Neural cell (in vitro differentiated cells): ENCODE measurements at regions not wholly inside any gene's neighbourhood (a gene's known extent, or its start where the extent isn't known, plus 50 kb on each side); places are given as distances from the start of the nearest gene placed in this dataset.

ENCODE experiments used
- H2AFZ ChIP-seq: fragments of 200-600, 300-800 bp; sonication (generic), shearing (Covaris generic); 2 replicates; pipeline ENCODE4 v1.6.0; 2014; ENCODE audit warnings: low read depth, mild to moderate bottlenecking, antibody characterized with exemption, low read length, moderate library complexity
- H3F3A ChIP-seq: fragments of 200-600 bp; shearing (Covaris generic); 2 replicates; pipeline ENCODE4 v1.6.1; 2016; ENCODE audit warnings: mild to moderate bottlenecking, moderate library complexity, mixed read lengths, antibody characterized with exemption, low read length; ENCODE audit not compliant: insufficient read depth, poor library complexity, severe bottlenecking
- H3K27ac ChIP-seq: fragments of 200-600, 300-800 bp; sonication (generic), shearing (Covaris generic); 2 replicates; pipeline ENCODE4 v1.5.1; 2014; ENCODE audit warnings: mild to moderate bottlenecking, low read length, moderate library complexity
- H3K27me3 ChIP-seq: fragments of 300-800, 200-600 bp; sonication (generic), shearing (Covaris generic); 2 replicates; pipeline ENCODE4 v1.6.0; 2014; ENCODE audit warnings: mild to moderate bottlenecking, low read depth, low read length, moderate library complexity; ENCODE audit not compliant: insufficient read depth
- H3K36me3 ChIP-seq: fragments of 300-800, 200-600 bp; sonication (generic), shearing (Covaris generic); 2 replicates; pipeline ENCODE4 v1.5.1; 2014; ENCODE audit warnings: mild to moderate bottlenecking, antibody characterized with exemption, low read length, moderate library complexity; ENCODE audit not compliant: insufficient read depth
- H3K4me2 ChIP-seq: fragments of 300-800, 200-600 bp; sonication (generic), shearing (Covaris generic); 2 replicates; pipeline ENCODE4 v1.6.0; 2014; ENCODE audit warnings: mild to moderate bottlenecking, low read length
- H3K4me3 ChIP-seq: fragments of 300-800, 200-600 bp; sonication (generic), shearing (Covaris generic); 2 replicates; pipeline ENCODE4 v1.5.1; 2014; ENCODE audit warnings: mild to moderate bottlenecking, low read length, moderate library complexity
- H3K79me2 ChIP-seq: fragments of 200-600 bp; shearing (Covaris generic); replicated peaks from 2 replicates; pipeline ENCODE4 v1.6.0; 2014; ENCODE audit warnings: mild to moderate bottlenecking, low read length, moderate library complexity; ENCODE audit not compliant: insufficient read depth
- H3K9ac ChIP-seq: fragments of 300-800, 200-600 bp; sonication (generic), shearing (Covaris generic); 2 replicates; pipeline ENCODE4 v1.6.1; 2016; ENCODE audit warnings: mild to moderate bottlenecking, low read length, mixed read lengths
- H3K9me2 ChIP-seq: fragments of 200-600 bp; shearing (Covaris generic); 2 replicates; pipeline ENCODE4 v1.6.1; 2016; ENCODE audit warnings: mild to moderate bottlenecking, low read length, mixed read lengths; ENCODE audit not compliant: insufficient read depth
- H3K9me3 ChIP-seq: fragments of 200-600, 300-800 bp; sonication (generic), shearing (Covaris generic); 2 replicates; pipeline ENCODE4 v1.6.1; 2016; ENCODE audit warnings: mild to moderate bottlenecking, mixed run types, low read length, moderate library complexity, mixed read lengths
- H4K20me1 ChIP-seq: fragments of 200-600 bp; shearing (Covaris generic); 2 replicates; pipeline ENCODE4 v1.6.1; 2016; ENCODE audit warnings: mild to moderate bottlenecking, mixed run types; ENCODE audit not compliant: insufficient read depth
- CTCF ChIP-seq: fragments of 450-650 bp; IDR thresholded peaks from 2 replicates; pipeline ENCODE4 v1.5.1; 2014; ENCODE audit warnings: antibody characterized with exemption, mild to moderate bottlenecking, moderate library complexity; ENCODE audit not compliant: poor library complexity, severe bottlenecking
- EP300 ChIP-seq: fragments of 450-650 bp; conservative IDR thresholded peaks from 2 replicates; pipeline ENCODE4 v1.6.1; 2014; ENCODE audit warnings: antibody characterized with exemption, mild to moderate bottlenecking, moderate library complexity; ENCODE audit not compliant: poor library complexity, severe bottlenecking
- EZH2 ChIP-seq: fragments of 200-600, 300-800 bp; shearing (Covaris generic), sonication (generic); IDR thresholded peaks from 2 replicates; pipeline ENCODE4 v1.6.1; 2014; ENCODE audit warnings: antibody characterized with exemption, low read length, borderline replicate concordance, mild to moderate bottlenecking; ENCODE audit not compliant: insufficient read depth, poor library complexity, severe bottlenecking
- MXI1 ChIP-seq: fragments of 450-650 bp; conservative IDR thresholded peaks from 2 replicates; pipeline ENCODE4 v1.6.1; 2014; ENCODE audit warnings: antibody characterized with exemption, mild to moderate bottlenecking; ENCODE audit not compliant: poor library complexity, severe bottlenecking
- POLR2AphosphoS5 ChIP-seq: IDR thresholded peaks from 2 replicates; pipeline ENCODE4 v1.6.1; 2012
- RAD21 ChIP-seq: fragments of 450-650 bp; conservative IDR thresholded peaks from 2 replicates; pipeline ENCODE4 v1.6.1; 2014; ENCODE audit warnings: antibody characterized with exemption, mild to moderate bottlenecking, moderate library complexity
- REST ChIP-seq: IDR thresholded peaks from 2 replicates; pipeline ENCODE4 v1.6.1; 2012; ENCODE audit warnings: borderline replicate concordance
- SMC3 ChIP-seq: fragments of 450-650 bp; conservative IDR thresholded peaks from 2 replicates; pipeline ENCODE4 v1.6.1; 2014; ENCODE audit warnings: antibody characterized with exemption, mild to moderate bottlenecking, moderate library complexity; ENCODE audit not compliant: poor library complexity
- TAF1 ChIP-seq: IDR thresholded peaks from 2 replicates; pipeline ENCODE4 v1.6.1; 2012; ENCODE audit warnings: low read depth

GRCh38 chr1:181413195-181413815 lies 70.0 kb upstream of the CACNA1E start:
- Histone ChIP-seq H3K79me2 (no peaks in the 10 kb centered on the region), H3K4me2 (no peak overlapping the region), H2AFZ (no peak overlapping the region), H3K9ac (no peak overlapping the region), H4K20me1 (no peaks in the 10 kb centered on the region), H3K27me3 (no peaks in the 10 kb centered on the region), H3K9me3 (no peaks in the 10 kb centered on the region), H3K27ac (no peak overlapping the region), H3K36me3 (no peaks in the 10 kb centered on the region), H3K4me3 (no peak overlapping the region), H3F3A (no peaks in the 10 kb centered on the region), H3K9me2 (no peaks in the 10 kb centered on the region)
- TF ChIP-seq RAD21, result no peak
- TF ChIP-seq CTCF, result no peak
- TF ChIP-seq EP300, result no peak

- no peak overlapping the region for H3K4me2 ChIP-seq
- no peaks in the 10 kb centered on the region for H3K36me3 ChIP-seq
- H3K27ac ChIP-seq, result no peak overlapping the region
- no peaks in the 10 kb centered on the region for H3K27me3 ChIP-seq
- H4K20me1 ChIP-seq, result no peaks in the 10 kb centered on the region
- H3K4me3 ChIP-seq, result no peak overlapping the region
- TF ChIP-seq RAD21 (no peak), TAF1 (no peak), CTCF (no peak), EZH2 (no peak), MXI1 (no peak), EP300 (no peak), REST (no peak), POLR2AphosphoS5 (no peak), SMC3 (no peak)
- no peak overlapping the region for H3K9ac ChIP-seq
- H2AFZ ChIP-seq, result no peak overlapping the region
- no peaks in the 10 kb centered on the region for H3F3A ChIP-seq
- H3K9me2 ChIP-seq, result no peaks in the 10 kb centered on the region
- no peaks in the 10 kb centered on the region for H3K79me2 ChIP-seq
- no peaks in the 10 kb centered on the region for H3K9me3 ChIP-seq
Measured at GRCh38 chr1:181413836-181414235, 69.5 kb upstream of the CACNA1E start.
